NCI-H82 treated with DMSO at 0.1 percent for 48 hours (cell line): ENCODE measurements at regions not wholly inside any gene's neighbourhood (a gene's known extent, or its start where the extent isn't known, plus 50 kb on each side); places are given as distances from the start of the nearest gene placed in this dataset.

Experiments used
- DNase-seq: peaks from one replicate; lab custom pipeline; 2025; ENCODE audit not compliant: unreplicated experiment; lab: John Stamatoyannopoulos, UW

DNA sequence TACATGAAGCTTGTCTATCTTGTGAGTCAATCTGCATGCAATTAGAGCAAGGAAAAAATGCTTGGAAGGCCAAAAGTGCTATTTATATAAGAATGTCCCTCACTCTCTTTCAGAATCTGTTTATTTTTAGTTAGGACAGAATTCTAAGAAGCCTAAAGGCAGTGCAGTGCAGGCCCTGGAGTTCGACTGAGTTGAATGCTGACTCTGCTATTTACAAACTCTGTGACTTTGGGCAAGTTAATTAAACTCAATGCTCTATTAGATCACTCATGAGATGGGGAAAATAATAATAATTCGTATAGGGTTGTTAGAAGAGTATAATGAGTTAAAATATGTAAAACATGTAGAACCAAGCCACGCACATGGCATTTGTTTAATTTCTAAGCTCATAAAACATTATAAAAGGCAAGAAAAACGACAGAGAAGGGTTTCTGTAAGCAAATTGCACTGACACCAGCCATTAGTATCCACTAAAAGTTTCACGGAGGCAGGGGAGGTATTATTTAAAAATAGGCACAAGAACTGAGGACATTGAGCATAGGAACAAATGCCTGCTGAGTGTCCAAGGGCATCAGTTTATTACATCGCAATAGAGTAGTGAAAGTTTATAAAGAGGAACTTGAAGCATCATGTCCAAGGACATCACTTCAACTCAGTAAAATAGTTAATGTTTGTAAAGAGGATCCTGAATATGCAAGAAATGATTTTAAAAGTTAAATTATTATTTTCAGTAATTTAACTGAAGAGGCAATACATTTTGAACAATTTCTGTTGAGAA is 115.0 kb upstream of the INPP4B start:
- DNase-seq: no peak

GRCh38 chr4:142961866-142962265 is 115.8 kb upstream of the INPP4B start:
- no peak for DNase-seq

DNA sequence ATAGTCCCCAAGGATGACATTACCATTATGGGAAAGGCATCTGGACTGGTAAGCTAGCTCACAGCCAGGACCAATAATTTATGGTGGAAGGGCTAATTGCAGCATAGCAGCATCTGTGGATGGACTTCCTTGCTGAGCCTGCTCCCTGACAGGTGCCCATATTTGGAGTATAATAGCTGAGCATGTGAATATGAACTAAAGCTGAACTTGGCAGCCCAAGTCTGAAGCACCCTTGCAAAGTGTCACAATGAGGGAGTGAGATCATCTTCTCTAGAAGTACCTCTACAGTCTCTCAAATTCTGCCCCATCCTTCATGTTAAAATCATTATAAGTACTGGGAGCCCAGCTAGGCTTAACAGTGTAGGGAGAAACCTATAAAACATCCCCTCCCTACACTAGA is 128.2 kb upstream of the INPP4B start:
- DNase-seq: no peak

GRCh38 chr4:142975618-142976017 is 129.5 kb upstream of the INPP4B start:
- no peak for DNase-seq

DNA sequence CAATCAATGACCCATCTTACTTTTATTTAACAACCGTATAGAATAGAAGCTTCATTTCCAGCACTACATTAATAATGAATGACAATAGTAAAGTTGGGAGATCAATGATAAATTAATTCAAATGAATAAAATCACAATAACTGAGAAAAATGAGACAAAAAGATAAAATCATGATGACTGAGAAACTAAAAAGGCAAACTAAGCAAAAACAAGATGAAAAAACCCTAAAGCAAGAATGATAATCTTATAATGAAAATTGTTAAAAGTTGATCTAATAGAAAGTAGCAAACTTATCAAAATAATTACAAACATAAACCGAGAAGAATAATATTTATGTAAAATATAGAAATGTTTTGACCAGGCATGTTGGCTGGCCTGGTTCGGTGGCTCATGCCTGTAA is 130.4 kb upstream of the INPP4B start:
- no peak for DNase-seq

- no peak for DNase-seq
Measured at GRCh38 chr4:142977182-142977581, 131.1 kb upstream of the INPP4B start.

DNA sequence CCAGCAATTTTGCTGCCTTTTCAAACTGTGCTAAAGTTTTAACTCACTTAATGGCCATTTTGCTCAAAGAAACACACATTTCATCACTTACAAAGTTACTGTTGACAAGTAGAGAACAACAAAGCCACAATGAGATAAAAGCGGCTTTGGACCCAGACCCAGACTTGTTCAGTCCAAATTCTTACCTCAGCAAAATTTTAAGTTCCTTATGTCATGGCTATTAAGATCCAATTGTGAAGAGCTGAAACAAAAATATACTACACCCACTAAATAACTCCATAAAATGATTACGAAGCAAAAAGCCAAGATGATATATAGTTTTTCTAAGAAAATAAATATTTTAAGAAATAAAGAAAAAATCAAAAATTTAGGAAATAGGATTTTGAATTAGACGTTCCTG is 137.0 kb upstream of the INPP4B start:
- DNase-seq: no peak

GRCh38 chr4:142983589-142983988 is 137.5 kb upstream of the INPP4B start:
- no peak for DNase-seq

DNA sequence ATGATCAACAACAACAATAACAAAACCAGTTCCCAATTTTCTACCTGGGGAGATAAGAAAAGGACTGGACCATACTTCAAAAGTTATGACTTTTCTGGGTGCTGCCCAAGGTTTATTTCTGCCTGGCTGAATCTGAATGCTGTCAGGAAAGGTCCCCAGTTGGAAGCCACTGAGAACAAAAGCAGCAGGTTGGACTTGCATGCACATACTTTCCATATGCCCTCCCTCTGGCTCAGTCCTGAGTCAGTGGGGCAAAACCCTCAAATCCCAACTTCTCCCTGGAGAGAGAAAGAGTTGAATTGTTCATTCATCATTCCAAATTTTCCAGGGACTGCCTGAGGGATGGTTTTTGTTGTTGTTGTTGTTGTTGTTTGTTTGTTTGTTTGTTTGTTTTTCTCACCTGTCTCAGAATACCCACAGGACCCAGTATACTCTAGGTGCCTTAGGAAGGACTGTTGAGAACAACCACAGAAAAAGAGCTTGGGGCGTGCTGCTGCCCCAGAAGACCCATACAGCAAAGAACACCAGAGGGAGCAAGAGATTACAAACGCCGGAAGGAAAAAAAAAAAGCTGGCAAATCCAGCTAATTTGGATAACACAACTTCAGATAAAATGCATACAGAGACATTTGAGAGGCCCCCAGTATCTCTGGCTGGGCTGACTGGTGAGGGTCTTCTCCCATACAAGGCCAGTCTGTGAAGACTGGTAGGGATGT is 138.9 kb upstream of the INPP4B start:
- peak; percentile 22 for DNase-seq

GRCh38 chr4:143016171-143016570 is 168.5 kb upstream of the USP38 start:
- DNase-seq: no peak

GRCh38 chr4:143017210-143017609 is 167.5 kb upstream of the USP38 start:
- DNase-seq: no peak

GRCh38 chr4:143019351-143019750 is 165.4 kb upstream of the USP38 start:
- no peak for DNase-seq

DNA sequence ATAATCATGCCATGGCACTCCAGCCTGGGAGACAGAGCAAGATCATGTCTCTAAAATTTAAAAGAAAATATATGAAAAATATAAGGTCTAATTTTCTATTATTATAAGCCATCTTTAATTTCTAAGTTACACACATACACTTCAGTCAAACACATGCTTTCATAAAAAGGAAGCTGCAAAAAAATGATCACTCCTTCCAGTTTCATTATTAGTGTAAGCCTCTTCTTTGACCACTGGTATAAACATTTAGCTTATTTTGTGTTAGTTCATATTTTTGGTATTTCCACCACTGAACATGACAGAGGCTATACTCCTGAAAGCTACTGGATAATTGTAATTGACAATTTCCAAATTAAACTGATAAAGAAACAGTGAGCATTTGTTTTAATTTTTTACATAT is 163.3 kb upstream of the USP38 start:
- DNase-seq: no peak

DNA sequence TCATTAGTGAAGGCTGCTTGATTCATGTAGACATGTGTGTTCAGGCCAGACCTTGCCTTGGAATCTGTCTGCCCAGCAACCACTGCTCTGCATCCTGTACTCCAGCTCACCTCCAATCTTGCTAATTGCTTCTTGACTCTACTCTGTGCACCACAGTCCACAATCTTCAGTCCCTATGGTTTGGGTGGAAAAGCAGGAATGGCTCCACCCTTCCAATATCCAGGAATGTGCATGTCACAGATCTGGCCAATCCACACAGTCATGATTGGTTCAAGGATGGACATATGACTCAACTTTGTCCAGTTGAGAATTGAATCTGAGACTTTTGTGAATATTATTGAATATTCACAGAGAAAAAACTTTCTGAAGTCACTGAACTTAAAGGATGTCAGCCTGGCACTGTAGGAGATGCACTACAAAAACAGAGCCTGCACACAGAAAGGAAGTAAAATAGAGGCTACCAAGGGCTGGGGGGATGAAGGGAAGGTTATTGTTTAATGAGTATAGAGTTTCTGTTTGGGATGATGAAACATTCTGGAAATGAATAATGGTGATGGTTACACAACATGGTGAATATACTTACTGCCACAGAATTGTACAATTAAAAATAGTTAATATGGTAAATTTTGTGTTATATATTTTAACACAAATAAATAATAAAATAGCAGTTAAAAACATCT is 161.3 kb upstream of the USP38 start:
- no peak for DNase-seq

GRCh38 chr4:143025081-143025704 is 159.5 kb upstream of the USP38 start:
- DNase-seq: no peak

GRCh38 chr4:143026459-143027170 is 158.1 kb upstream of the USP38 start:
- DNase-seq: no peak

- no peak for DNase-seq
Measured at GRCh38 chr4:143035661-143036060, 149.1 kb upstream of the USP38 start.

DNA sequence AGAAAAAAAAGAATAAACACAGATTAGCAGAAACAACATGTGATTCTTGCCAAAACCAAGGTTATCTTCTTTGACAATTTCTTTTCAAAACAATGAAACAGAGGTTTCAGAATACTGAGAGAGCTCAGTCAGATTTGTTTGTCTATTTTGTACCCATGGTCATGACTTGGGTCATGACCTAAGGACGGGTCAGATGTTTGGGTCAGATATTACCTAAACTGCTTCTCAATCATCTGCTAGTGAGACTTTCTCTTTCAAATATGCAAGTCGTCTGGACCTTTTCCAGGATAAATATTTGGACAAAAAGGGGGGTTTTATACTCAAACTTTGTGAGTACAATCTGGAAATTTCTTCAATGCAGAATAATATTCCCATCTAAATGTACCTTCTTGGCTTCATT is 148.3 kb upstream of the USP38 start:
- DNase-seq: no peak

DNA sequence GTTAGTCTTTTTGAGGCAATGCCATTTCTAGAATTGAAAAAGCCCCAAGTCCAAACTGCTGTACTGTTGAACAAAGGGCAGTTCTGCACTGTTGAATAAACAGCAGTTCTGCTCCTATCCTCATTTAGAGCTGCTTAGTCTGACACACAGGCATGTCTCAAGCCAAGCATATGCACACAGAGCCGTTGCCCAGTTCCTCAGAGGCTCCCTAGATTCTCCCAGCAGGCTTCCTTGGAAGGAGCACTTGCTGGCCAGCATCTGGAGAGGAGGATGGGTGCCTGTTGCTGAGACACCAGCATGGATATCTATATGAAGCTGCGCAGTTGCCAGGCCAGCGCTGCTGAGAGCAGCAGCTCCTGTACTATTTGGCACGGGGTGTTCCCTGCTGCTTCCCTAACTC is 138.3 kb upstream of the USP38 start:
- DNase-seq: no peak

GRCh38 chr4:143046906-143047305 is 137.8 kb upstream of the USP38 start:
- no peak for DNase-seq

DNA sequence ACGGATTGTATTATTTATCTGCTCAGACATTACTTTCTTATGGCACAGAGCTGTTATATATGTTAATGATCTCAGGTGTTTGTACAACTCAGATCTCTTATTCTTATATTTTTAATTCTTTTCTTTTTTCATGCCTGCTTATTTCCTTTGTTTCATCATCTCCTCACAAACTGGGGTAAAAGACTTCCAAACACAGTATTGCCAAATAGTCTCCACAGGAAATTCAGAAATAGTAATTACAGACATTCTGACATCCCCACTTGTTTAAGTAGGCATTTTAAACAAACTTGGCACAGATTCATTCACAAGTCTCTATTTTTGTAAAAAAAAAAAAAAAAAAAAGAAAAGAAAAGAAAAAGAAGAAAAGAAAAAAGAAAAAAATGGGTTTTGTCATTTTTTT is 129.7 kb upstream of the USP38 start:
- no peak for DNase-seq
